Activated naive CD4-positive, alpha-beta T cell (primary cell): ENCODE measurements at regions not wholly inside any gene's neighbourhood (a gene's known extent, or its start where the extent isn't known, plus 50 kb on each side); places are given as distances from the start of the nearest gene placed in this dataset.

Source experiments
- DNase-seq, 4 experiments: peaks; one replicate each; lab custom pipeline; 2025; lab: John Stamatoyannopoulos, UW

- DNase-seq: no peak
These were observed 1162.8 kb upstream of the PRKX start for GRCh38 chrX:4876268-4876667.

- no peak for DNase-seq
These were observed 1138.1 kb upstream of the PRKX start for GRCh38 chrX:4851534-4851933.

DNA sequence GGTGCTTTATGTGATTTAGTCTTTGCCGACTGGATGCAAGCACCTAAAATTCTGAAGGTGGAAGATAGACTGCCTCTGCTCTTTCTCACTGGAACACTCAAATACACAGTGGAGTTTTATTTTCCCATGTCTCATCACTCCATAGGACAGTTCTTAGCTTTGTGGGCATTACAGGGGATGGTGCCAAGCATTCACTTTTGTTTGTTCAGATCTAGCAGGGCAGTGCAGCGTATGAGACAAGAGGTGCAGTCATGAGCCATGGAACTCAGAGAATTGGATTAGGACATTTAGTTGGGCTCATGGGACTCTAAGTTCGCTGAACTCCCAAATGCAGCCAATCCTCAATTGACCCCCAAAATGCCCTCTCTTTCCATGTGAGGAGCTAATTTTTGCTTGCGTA is 1136.9 kb upstream of the PRKX start:
- DNase-seq: no peak

DNA sequence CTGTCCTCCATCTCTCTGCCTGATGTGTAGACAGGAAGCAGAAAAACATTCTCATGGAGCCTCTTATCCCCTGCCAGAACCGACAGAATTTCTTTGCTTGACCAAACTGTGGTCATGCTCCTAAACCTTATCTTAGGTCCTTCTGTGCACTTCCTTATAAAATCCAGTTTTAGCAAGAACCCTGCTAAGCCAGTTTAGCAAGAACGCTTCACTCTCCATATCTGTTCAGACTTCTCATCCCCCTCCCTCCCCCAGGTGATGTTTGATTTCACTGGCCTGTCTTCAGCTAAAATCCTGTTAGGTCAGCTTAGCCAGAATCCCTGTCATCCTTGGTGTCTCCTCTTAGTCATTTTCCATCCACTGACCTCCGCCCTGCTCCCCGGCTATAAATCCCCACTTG is 1130.9 kb upstream of the PRKX start:
- no peak for DNase-seq

DNA sequence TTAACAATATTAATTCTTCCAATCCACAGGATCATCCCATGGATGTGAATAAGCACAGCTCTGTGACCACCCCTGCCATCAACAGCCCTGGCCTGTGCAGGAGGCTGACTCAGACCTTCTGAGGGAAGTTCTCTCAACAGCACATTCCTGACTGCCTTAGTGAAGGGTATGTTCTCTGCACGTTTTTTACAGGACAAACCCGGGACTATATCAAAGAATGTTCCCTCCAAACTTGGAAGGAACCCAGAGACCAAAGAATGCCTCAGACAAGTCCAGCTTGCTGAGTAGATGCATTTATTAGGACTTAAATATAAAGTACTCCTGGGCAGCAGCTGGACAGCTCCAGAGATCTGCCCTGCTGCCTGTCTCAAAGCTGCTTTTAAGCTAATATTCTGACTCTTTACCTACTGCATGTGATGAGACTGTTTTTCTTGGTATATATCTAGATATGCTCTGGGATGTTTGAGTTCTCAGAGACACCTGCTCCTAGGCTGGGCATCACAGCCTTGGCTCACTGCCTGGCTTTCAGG is 1127.8 kb upstream of the PRKX start:
- no peak for DNase-seq

DNA sequence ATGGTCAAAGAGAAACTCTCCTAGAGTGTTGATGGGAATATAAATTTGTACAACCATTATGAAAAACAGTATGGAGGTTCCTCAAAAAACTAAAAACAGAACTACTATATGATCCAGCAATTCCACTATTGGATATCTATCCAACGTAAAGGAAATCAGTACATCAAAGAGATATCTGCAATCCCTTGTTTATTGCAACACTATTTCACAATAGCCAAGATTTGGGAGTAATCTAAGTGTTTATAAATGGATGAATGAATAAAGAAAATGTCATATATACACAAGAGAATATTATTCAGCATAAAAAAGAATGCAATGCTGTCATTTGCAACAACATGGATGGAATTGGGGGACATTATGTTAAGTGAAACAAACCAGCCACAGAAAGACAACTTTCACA is 1118.1 kb upstream of the PRKX start:
- no peak for DNase-seq

DNA sequence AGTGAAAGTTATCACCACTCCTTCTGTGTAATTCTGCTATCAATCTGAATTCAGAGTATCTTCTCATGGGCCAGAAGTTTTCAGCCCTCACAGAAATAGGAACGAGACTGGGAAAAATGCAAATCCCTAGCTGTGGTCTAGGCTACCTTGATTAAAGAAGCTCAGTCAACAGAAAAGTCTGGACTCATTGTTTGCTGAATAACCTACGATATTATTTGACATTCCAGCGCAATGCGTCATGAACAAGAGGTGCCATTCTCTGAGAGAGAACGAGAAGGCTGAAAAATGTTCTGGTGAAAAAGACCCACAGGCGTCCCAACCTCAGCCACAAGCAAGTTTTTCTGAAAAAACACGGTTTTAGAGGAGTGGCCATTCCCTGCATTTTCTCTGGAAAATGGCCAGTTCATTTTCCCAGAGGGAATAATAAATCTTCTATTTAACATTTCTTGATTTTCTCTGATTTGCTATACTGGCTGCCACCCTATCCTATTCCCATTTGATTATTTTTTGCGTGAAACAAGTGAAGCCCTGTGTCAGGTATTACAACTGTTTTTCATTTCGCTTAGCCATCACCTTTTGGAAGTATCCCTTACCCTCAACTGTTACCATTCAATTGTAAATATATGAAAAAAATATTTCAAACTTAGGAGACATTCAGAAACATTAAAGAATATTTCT is 1117.6 kb upstream of the PRKX start:
- DNase-seq: no peak

DNA sequence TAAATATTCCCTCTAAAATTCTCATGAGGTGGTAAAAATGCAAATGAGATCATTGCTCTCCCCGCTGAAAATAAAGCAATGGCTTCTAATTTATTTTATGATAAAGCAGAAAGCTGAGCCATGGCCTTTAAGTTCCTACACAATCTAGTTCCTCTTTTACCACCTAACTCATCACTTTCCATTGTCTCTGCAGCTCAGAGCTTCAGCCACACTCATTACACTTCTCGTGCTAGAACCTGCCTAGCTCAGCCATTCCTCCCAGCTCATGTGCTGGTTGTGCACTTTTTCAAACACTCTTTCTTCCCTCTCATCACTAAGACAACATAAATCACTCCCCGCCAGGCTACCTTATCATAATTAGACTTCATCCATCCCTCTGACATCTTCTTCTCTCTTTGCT is 1112.1 kb upstream of the PRKX start:
- DNase-seq: no peak

- no peak for DNase-seq
These were observed 1096.1 kb upstream of the PRKX start for GRCh38 chrX:4809571-4809970.

- DNase-seq: no peak
These were observed 1092.1 kb upstream of the PRKX start for GRCh38 chrX:4805502-4805901.

DNA sequence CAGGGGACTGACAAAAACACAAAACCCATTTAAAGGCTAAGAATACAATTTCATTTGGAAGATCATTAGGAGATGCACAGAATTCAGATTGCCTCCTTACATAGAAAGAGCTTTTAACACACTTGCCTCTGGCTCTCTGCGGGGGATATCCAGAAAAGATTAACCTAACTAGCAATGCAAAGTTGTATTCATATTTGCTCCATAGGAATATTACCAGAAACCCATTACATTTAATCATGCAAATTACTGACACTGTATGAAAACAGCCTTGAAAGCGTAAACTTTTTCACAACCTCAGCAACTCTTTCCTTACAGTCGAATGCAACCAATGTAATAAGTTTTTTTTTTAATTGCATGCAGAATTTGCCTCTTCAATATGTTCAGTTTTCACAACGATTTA is 1087.3 kb upstream of the PRKX start:
- no peak for DNase-seq

DNA sequence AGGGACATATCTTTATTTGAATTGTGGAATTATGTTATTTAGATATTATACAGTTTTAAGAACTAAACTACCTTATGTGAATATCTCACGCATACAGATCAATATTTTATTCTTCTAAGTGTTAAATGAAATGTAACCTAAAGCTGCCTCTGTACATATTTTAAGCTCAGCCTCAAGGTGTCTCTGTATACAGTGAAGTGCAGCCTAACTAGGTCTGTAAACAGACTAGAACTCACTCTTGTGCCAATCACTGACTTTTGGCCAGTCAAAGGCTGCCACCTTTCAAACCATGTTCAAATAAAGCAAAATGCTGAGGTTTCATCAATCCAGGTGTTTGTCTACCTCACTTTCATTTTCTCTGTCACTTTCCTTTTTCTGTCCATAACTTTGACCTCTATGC is 1074.5 kb upstream of the PRKX start:
- no peak for DNase-seq

- DNase-seq: no peak
These were observed 1051.4 kb upstream of the PRKX start for GRCh38 chrX:4764888-4765287.

DNA sequence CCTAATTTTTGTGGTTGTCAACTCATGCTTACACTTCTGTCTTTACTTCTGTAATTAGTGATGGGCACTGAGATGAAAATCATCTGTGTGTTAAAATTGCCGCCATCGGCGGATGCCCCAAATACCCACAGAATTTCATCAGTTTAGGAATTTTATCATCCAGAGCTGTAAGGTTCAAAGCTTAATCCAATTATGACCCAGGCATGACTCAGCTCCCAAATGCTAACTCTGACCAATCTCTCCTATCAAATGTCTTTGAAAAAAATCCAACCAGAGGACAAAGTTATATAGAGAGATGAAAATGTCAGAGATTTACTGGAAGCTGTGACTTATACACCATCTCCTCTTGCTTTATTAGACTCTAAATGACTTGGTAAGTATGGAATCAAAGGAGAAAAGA is 1048.7 kb upstream of the PRKX start:
- DNase-seq: no peak

- DNase-seq: no peak
These were observed 1041.6 kb upstream of the PRKX start for GRCh38 chrX:4754878-4755604.

GRCh38 chrX:4741024-4741423 is 1027.6 kb upstream of the PRKX start:
- DNase-seq: no peak

DNA sequence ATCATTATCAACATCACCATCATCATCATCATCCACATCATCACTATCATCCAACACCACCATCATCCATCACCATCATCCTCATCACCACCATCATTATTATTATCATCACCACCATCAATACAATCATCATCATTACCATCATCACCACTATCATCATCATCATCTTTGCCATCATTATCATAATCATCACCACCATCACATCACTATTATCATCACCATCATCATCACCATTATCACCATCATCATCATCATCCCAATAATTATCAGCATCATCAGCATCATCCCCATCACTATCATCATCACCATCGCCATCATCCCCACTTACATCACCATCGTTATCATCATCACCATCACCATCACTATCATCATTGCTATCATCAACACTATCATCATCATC is 1021.9 kb upstream of the PRKX start:
- DNase-seq: no peak

DNA sequence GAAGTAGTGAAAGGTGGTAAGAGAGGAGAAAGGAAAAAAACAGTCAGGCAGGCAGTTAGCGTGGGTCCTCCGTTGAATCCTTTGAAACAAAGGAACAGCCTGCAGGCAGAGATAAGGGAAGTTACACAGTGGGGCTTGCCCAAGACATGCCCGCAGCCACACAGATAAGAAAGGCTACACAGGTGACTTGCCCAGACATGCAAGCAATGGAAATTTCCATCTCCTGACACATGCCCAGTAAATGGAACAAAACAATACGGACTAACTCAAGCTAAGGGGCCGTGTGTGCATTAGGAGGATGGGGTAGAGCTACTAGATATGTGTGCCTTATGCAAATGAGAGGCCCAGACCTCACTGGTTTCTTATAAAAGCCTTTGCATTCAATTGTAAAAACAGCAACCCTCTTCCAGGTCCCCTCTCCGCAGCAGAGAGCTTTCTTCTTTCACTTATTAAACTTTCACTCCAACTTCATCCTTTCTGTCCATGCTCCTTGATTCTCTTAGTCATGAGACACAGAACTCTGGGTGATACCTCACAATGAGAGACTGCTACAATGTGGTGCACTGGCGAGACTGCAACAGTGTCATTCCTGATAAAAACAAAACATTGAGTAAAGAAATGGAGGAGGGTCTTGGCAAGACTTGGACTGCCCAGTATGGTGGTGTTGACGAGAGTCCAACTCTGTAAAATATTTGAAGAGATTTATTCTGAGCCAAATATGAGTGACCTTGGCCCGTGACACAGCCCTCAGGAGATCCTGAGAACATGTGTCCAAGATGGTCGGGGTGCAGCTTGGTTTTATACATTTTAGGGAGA is 997.4 kb upstream of the PRKX start:
- DNase-seq: no peak

DNA sequence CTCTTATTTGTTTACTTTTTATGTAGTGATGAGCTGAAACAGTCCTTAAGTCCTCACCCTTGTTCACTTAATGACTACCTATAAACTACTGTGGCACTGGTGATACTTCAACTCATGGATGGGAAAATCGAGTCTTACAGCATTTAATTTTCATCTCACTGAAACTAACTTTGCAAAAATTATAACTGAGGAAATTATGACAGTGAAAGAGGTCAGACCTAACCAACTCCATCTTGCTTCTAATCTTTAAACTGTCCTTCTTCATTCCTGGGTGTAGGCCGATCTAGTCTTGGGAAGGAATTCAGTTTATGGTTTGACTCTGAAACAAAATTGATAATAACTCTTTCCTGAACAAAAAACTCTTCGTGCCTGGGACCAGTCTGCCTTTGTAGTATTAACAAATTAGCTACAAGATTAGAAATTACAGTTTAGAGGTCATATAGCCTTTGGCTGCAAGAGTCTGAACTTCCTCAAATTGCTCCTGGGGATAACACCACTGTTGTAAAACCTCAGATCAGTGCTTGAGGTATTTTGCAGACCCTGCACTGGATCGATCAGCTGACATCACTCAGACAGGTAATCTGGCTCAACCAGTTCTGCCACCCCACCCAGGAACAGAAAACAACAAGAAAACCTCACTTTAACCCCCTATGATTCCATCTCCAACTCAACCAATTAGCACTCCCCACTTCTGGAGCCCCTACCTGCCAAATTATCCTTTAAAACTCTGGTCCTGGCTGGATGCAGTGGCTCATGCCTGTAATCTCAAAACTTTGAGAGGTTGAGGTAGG is 995.7 kb upstream of the PRKX start:
- no peak for DNase-seq

GRCh38 chrX:4706961-4707360 is 993.5 kb upstream of the PRKX start:
- DNase-seq: no peak

GRCh38 chrX:4690521-4690920 is 977.1 kb upstream of the PRKX start:
- no peak for DNase-seq

DNA sequence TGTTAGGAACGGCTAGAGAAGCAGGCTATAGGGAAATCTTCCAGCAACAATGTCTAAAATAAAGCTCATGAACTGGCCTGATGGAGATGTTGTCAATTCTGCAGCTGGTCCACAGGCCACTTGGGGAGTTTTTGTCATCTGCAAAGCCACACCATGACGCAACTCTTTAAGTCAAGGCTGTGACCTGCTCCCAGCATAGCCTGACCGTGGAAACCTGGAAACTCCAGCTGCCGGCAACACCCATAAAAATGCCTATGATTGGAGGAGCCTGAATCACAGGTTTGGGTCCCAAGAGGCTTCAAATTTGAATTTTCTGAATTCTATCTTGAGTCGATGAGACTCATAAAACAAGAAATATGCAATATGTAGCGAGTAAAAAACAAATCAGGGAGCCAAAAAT is 969.2 kb upstream of the PRKX start:
- DNase-seq: no peak
